ENCODE measurements at regions not wholly inside any gene's neighbourhood (a gene's known extent, or its start where the extent isn't known, plus 50 kb on each side); places are given as distances from the start of the nearest gene placed in this dataset.

DNA sequence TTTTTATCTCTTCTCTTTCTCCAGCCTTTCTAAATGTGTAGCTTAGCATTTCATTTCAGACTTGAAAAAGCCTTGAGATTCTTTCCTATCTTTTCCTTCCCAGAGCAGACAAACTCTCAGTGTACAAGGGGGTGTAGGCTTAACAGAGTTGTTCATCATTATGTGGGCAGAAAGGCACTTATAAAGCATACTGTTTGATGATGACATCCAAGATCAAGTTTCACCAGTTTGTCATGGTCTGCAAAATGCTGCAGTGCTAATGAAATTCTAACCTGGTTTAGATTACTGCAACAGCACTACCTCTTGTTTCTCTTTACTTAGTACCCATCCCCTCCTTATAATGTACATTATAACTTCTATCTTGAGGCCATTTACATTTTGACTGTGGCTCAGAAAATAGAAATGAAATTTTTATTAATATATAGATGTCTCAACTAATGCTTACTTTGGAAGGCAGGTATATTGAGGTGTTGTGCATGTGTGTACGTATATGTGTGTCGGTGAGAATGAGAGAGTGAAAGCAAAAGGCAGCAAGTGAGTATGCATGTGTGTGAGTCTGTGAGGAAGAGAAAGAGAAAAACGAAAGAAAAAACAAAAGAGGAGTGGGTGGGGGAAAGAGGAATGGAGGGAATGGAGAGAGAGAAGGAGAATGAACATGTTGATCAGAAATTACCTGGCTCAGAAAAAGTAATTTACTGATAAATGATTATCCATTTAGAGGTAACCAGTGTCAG is 1043.6 kb downstream of the TUSC7 start:
- H3K4me3 ChIP-seq = no peak overlapping the region
- ChIA-PET POLR2A (no interaction called here), CTCF (ENCODE audit: low intra/inter-chr PET ratio) (no interaction called here)
- ATAC-seq (no peak), DNase-seq (ENCODE audit: extremely low read depth in 1 of 4, low spot score in 3 of 4) (no peak), FAIRE-seq (no peak)
- no peaks in the 10 kb centered on the region for H3K36me3 ChIP-seq (ENCODE audit: control insufficient read depth, insufficient read depth, low read length)
- H3K9me3 ChIP-seq (replicated peaks; ENCODE audit: control insufficient read depth, insufficient read depth, low read depth, low read length) = no peaks in the 10 kb centered on the region
- no TSS peak for BruUV-seq (replicated peaks)
- no peaks in the 10 kb centered on the region for H3K27me3 ChIP-seq (ENCODE audit: control insufficient read depth in 2 of 2, insufficient read depth in 2 of 2, low read length in 2 of 2)
- intact Hi-C loops (cut with micrococcal nuclease) (no loop called here), in situ Hi-C loops (cut with MboI) (no loop called here)
- H3K79me2 ChIP-seq (ENCODE audit: control insufficient read depth, insufficient read depth, low read length) = no peaks in the 10 kb centered on the region
- H3K9me1 ChIP-seq (ENCODE audit: control insufficient read depth, insufficient read depth, low read length) = no peaks in the 10 kb centered on the region
- H4K20me1 ChIP-seq (replicated peaks; ENCODE audit: control insufficient read depth, insufficient read depth, low read length) = no peaks in the 10 kb centered on the region
- H3K4me1 ChIP-seq (replicated peaks in 1 of 2; ENCODE audit: control insufficient read depth in 2 of 2, insufficient read depth in 2 of 2, low read length in 2 of 2) = no peaks in the 10 kb centered on the region
- no peak overlapping the region for H2AFZ ChIP-seq (ENCODE audit: low read depth, low read length)
- WGBS (ENCODE audit: insufficient coverage, low coverage, missing lambda C conversion rate) = 0% methylated on average over 2 of the region's 3 CpGs
- H3K4me2 ChIP-seq (ENCODE audit: insufficient read depth, low read length) = no peak overlapping the region
- H3K27ac ChIP-seq (ENCODE audit: extremely low read depth, low read depth, low read length) = no peak overlapping the region
- H3K9ac ChIP-seq (ENCODE audit: insufficient read depth in 1 of 2, low read depth in 2 of 2, low read length in 2 of 2) = no peak overlapping the region
- TF ChIP-seq ZFP1 (CRISPR knock-in tag; IDR thresholded peaks at IDR 0.05) (no peak), CLOCK (CRISPR knock-in tag; IDR thresholded peaks at IDR 0.05; ENCODE audit: borderline replicate concordance) (no peak), DMBX1 (CRISPR knock-in tag; IDR thresholded peaks at IDR 0.05; ENCODE audit: borderline replicate concordance) (no peak), ETV1 (tag; conservative IDR thresholded peaks at IDR 0.05; ENCODE audit: low read depth) (no peak), ZNF146 (CRISPR knock-in tag; IDR thresholded peaks at IDR 0.05; ENCODE audit: unreplicated experiment) (no peak), ZKSCAN1 (IDR thresholded peaks at IDR 0.05; ENCODE audit: low read depth, low read length) (no peak), EGR1 (conservative IDR thresholded peaks at IDR 0.05) (no peak), FOXA1 (IDR thresholded peaks at IDR 0.05; ENCODE audit: borderline replicate concordance) (no peak), NFIX (CRISPR knock-in tag; IDR thresholded peaks at IDR 0.05; ENCODE audit: low read depth) (no peak), MAFG (tag; conservative IDR thresholded peaks at IDR 0.05) (no peak), U2AF1 (optimal IDR thresholded peaks at IDR 0.05; ENCODE audit: low read depth, low read length) (no peak), CEBPG (CRISPR knock-in tag; IDR thresholded peaks at IDR 0.05) (no peak), CEBPG (tag; conservative IDR thresholded peaks at IDR 0.05 in 1 of 2, IDR thresholded peaks at IDR 0.05 in 1 of 2) (no peak), PPARD (CRISPR knock-in tag; IDR thresholded peaks at IDR 0.05) (no peak), RBM22 (IDR thresholded peaks at IDR 0.05; ENCODE audit: low read depth, low read length, poor library complexity, severe bottlenecking) (no peak), PCBP2 (IDR thresholded peaks at IDR 0.05; ENCODE audit: low read depth, low read length, poor library complexity, severe bottlenecking) (no peak)
- TF ChIP-seq, protein P1, sequence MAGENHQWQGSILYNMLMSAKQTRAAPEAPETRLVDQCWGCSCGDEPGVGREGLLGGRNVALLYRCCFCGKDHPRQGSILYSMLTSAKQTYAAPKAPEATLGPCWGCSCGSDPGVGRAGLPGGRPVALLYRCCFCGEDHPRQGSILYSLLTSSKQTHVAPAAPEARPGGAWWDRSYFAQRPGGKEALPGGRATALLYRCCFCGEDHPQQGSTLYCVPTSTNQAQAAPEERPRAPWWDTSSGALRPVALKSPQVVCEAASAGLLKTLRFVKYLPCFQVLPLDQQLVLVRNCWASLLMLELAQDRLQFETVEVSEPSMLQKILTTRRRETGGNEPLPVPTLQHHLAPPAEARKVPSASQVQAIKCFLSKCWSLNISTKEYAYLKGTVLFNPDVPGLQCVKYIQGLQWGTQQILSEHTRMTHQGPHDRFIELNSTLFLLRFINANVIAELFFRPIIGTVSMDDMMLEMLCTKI (IDR thresholded peaks at IDR 0.05; ENCODE audit: partially characterized antibody) = no peak
- TF ChIP-seq, protein P2, sequence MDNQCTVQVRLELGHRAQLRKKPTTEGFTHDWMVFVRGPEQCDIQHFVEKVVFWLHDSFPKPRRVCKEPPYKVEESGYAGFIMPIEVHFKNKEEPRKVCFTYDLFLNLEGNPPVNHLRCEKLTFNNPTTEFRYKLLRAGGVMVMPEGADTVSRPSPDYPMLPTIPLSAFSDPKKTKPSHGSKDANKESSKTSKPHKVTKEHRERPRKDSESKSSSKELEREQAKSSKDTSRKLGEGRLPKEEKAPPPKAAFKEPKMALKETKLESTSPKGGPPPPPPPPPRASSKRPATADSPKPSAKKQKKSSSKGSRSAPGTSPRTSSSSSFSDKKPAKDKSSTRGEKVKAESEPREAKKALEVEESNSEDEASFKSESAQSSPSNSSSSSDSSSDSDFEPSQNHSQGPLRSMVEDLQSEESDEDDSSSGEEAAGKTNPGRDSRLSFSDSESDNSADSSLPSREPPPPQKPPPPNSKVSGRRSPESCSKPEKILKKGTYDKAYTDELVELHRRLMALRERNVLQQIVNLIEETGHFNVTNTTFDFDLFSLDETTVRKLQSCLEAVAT (IDR thresholded peaks at IDR 0.05) = no peak

Data from K562 (cell line).